WTC11 (cell line): ENCODE measurements at regions not wholly inside any gene's neighbourhood (a gene's known extent, or its start where the extent isn't known, plus 50 kb on each side); places are given as distances from the start of the nearest gene placed in this dataset.

Experiments
- ATAC-seq: fragments of 200-7000 bp; cut with Tn5 transposase; 2 replicates; pipeline ENCODE4 v1.10.0; 2021; ENCODE audit warnings: mild to moderate bottlenecking, moderate library complexity
- CTCF ChIA-PET: fragments of 300-600 bp; sonication (Branson Sonifier 250); formaldehyde crosslinking; loops from one replicate; lab custom pipeline; 2021; ENCODE audit warnings: antibody characterized with exemption; lab: Charles Lee
- POLR2A ChIA-PET: fragments of 350-600 bp; sonication (Branson Sonifier 250); formaldehyde crosslinking; loops from one replicate; lab custom pipeline; 2021; ENCODE audit warnings: antibody characterized with exemption; lab: Charles Lee
- DNase-seq: peaks from one replicate; pipeline ENCODE4 v3.0.0; 2021; ENCODE audit warnings: low spot score
- H3K27ac Mint-ChIP-seq: 2 replicates; pipeline ENCODE4 v1.8.0; 2021; ENCODE audit warnings: mixed read lengths
- H3K27me3 Mint-ChIP-seq: 2 replicates; pipeline ENCODE4 v1.8.0; 2021; ENCODE audit warnings: low read depth, mild to moderate bottlenecking, moderate library complexity, mixed read lengths
- H3K36me3 Mint-ChIP-seq: 2 replicates; pipeline ENCODE4 v1.8.0; 2021; ENCODE audit warnings: mixed read lengths
- H3K4me1 Mint-ChIP-seq: 2 replicates; pipeline ENCODE4 v1.8.0; 2022; ENCODE audit warnings: mixed read lengths
- H3K4me3 Mint-ChIP-seq: 2 replicates; pipeline ENCODE4 v1.8.0; 2021; ENCODE audit warnings: mild to moderate bottlenecking, moderate library complexity, mixed read lengths
- H3K9me3 Mint-ChIP-seq: 2 replicates; pipeline ENCODE4 v1.8.0; 2021; ENCODE audit warnings: mixed read lengths
- AFF4 ChIP-seq: sonication (generic); formaldehyde crosslinking; IDR thresholded peaks from 2 replicates; pipeline ENCODE4 v1.8.1; 2023; ENCODE audit warnings: mild to moderate bottlenecking, missing genetic modification reagents, borderline replicate concordance
- AR ChIP-seq: fragments of 250-450 bp; sonication (Bioruptor Pico); IDR thresholded peaks from 2 replicates; pipeline ENCODE4 v1.9.0; 2021; ENCODE audit warnings: mild to moderate bottlenecking
- ARID4B ChIP-seq: sonication (generic); formaldehyde crosslinking; IDR thresholded peaks from 2 replicates; pipeline ENCODE4 v1.8.0; 2023; ENCODE audit warnings: missing genetic modification reagents, mild to moderate bottlenecking, borderline replicate concordance
- CREB1 ChIP-seq: sonication (generic); formaldehyde crosslinking; IDR thresholded peaks from 2 replicates; pipeline ENCODE4 v1.8.0; 2023; ENCODE audit warnings: mild to moderate bottlenecking, missing genetic modification reagents
- E2F4 ChIP-seq: sonication (generic); formaldehyde crosslinking; IDR thresholded peaks from 2 replicates; pipeline ENCODE4 v1.8.1; 2022; ENCODE audit warnings: low read depth, mild to moderate bottlenecking, moderate library complexity, missing genetic modification reagents, borderline replicate concordance
- ERG ChIP-seq: fragments of 250-450 bp; sonication (Bioruptor Pico); IDR thresholded peaks from 2 replicates; pipeline ENCODE4 v1.8.0; 2021; ENCODE audit warnings: mild to moderate bottlenecking
- GABPB1 ChIP-seq: sonication (generic); formaldehyde crosslinking; IDR thresholded peaks from 2 replicates; pipeline ENCODE4 v1.8.1; 2023; ENCODE audit warnings: mild to moderate bottlenecking, missing genetic modification reagents
- HMGA2 ChIP-seq: fragments of 250-450 bp; sonication (Bioruptor Pico); IDR thresholded peaks from 2 replicates; pipeline ENCODE4 v1.4.0; 2021; ENCODE audit warnings: mild to moderate bottlenecking, moderate library complexity
- NR2C2 ChIP-seq: sonication (generic); formaldehyde crosslinking; IDR thresholded peaks from 2 replicates; pipeline ENCODE4 v1.8.0; 2022; ENCODE audit warnings: mild to moderate bottlenecking, missing genetic modification reagents
- RELA ChIP-seq: sonication (generic); formaldehyde crosslinking; IDR thresholded peaks from 2 replicates; pipeline ENCODE4 v1.8.1; 2022; ENCODE audit warnings: missing genetic modification reagents, mild to moderate bottlenecking, borderline replicate concordance
- ZNF232 ChIP-seq: sonication (generic); formaldehyde crosslinking; IDR thresholded peaks from 2 replicates; pipeline ENCODE4 v1.8.0; 2022; ENCODE audit warnings: mild to moderate bottlenecking, missing genetic modification reagents
- ZNF532 ChIP-seq: fragments of 250-450 bp; sonication (Bioruptor Pico); IDR thresholded peaks from 2 replicates; pipeline ENCODE4 v1.9.0; 2021; ENCODE audit warnings: mild to moderate bottlenecking, borderline replicate concordance

GRCh38 chr7:32224276-32224675 lies 154.1 kb upstream of the PDE1C start:
- H3K9me3 Mint-ChIP-seq = peaks cover 10% of the 10 kb centered on the region
- DNase-seq = no peak
- H3K36me3 Mint-ChIP-seq = no peaks in the 10 kb centered on the region
- ChIA-PET CTCF (interaction anchor here (0.6 kb wide), 3 partner anchors 146 to 1431 kb away, joined by 3 to 4 read pairs (median 3); no protein-coding TSS in a partner anchor), POLR2A (no interaction called here)
- TF ChIP-seq ERG (CRISPR knock-in tag) (no peak), ARID4B (CRISPR knock-in tag) (no peak), RELA (CRISPR knock-in tag) (no peak), NR2C2 (CRISPR knock-in tag) (no peak), AFF4 (CRISPR knock-in tag) (no peak), GABPB1 (CRISPR knock-in tag) (no peak), AR (no peak), CREB1 (CRISPR knock-in tag) (no peak), E2F4 (CRISPR knock-in tag) (no peak), ZNF532 (no peak), HMGA2 (CRISPR knock-in tag) (no peak), ZNF232 (CRISPR knock-in tag) (no peak)
- H3K4me3 Mint-ChIP-seq = no peak overlapping the region
- H3K27ac Mint-ChIP-seq = no peak overlapping the region
- H3K27me3 Mint-ChIP-seq = peaks cover 8% of the 10 kb centered on the region
- ATAC-seq = no peak
- peaks cover 8% of the 10 kb centered on the region for H3K4me1 Mint-ChIP-seq
